ENCODE measurements at regions not wholly inside any gene's neighbourhood (a gene's known extent, or its start where the extent isn't known, plus 50 kb on each side); places are given as distances from the start of the nearest gene placed in this dataset.

DNA sequence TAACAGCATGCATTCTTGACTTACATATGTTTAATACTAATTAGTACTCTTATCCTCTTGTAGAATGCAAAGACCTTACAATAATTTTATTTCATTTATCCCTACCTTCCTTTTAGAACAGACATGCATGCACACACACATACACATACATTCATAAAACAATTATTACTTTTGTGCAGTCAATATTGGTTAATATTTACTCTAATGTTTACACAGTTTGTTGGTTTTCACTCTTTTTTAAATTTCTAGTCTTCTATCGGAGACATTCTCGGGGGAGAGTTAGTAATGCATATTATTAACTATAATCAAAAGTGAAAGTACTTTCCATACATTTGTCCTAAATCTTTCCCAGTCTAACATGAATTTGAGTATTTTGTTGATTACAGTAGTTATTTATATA lies 317.7 kb upstream of the DPH6 start:
- TF ChIP-seq, protein P1, sequence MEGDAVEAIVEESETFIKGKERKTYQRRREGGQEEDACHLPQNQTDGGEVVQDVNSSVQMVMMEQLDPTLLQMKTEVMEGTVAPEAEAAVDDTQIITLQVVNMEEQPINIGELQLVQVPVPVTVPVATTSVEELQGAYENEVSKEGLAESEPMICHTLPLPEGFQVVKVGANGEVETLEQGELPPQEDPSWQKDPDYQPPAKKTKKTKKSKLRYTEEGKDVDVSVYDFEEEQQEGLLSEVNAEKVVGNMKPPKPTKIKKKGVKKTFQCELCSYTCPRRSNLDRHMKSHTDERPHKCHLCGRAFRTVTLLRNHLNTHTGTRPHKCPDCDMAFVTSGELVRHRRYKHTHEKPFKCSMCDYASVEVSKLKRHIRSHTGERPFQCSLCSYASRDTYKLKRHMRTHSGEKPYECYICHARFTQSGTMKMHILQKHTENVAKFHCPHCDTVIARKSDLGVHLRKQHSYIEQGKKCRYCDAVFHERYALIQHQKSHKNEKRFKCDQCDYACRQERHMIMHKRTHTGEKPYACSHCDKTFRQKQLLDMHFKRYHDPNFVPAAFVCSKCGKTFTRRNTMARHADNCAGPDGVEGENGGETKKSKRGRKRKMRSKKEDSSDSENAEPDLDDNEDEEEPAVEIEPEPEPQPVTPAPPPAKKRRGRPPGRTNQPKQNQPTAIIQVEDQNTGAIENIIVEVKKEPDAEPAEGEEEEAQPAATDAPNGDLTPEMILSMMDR (IDR thresholded peaks at IDR 0.05) = no peak
- TF ChIP-seq POLR2AphosphoS5 (IDR thresholded peaks at IDR 0.05) (no peak), POLR2A (IDR thresholded peaks at IDR 0.05) (no peak), EP300 (IDR thresholded peaks at IDR 0.05) (no peak)

Measured in gastroesophageal sphincter (tissue), 3 donors.